ENCODE measurements at regions not wholly inside any gene's neighbourhood (a gene's known extent, or its start where the extent isn't known, plus 50 kb on each side); places are given as distances from the start of the nearest gene placed in this dataset.

GRCh38 chr2:162967147-162967546, 128.6 kb upstream of the KCNH7 start:
- H3K4me1 Mint-ChIP-seq (ENCODE audit: low read depth), result no peaks in the 10 kb centered on the region
- intact Hi-C loops (cut with micrococcal nuclease), result no loop called here
- H3K36me3 Mint-ChIP-seq (ENCODE audit: low read depth), result no peaks in the 10 kb centered on the region
- H3K4me3 Mint-ChIP-seq (ENCODE audit: low read depth), result no peak overlapping the region
- DNase-seq (ENCODE audit: low spot score), result no peak
- no peaks in the 10 kb centered on the region for H3K27me3 Mint-ChIP-seq (ENCODE audit: low read depth)
- H3K27ac Mint-ChIP-seq, result no peak overlapping the region
- no peaks in the 10 kb centered on the region for H3K9me3 Mint-ChIP-seq

- H3K27me3 Mint-ChIP-seq (ENCODE audit: low read depth), result no peaks in the 10 kb centered on the region
- H3K27ac Mint-ChIP-seq, result no peak overlapping the region
- H3K9me3 Mint-ChIP-seq, result no peaks in the 10 kb centered on the region
- DNase-seq (ENCODE audit: low spot score), result no peak
- H3K4me3 Mint-ChIP-seq (ENCODE audit: low read depth), result no peak overlapping the region
- no peaks in the 10 kb centered on the region for H3K4me1 Mint-ChIP-seq (ENCODE audit: low read depth)
- no peaks in the 10 kb centered on the region for H3K36me3 Mint-ChIP-seq (ENCODE audit: low read depth)
- intact Hi-C loops (cut with micrococcal nuclease), result no loop called here
Observed at GRCh38 chr2:162965191-162965590, 126.6 kb upstream of the KCNH7 start.

- Mint-ChIP-seq H3K9me3 (no peaks in the 10 kb centered on the region), H3K36me3 (ENCODE audit: low read depth) (no peaks in the 10 kb centered on the region), H3K4me3 (ENCODE audit: low read depth) (no peak overlapping the region), H3K27me3 (ENCODE audit: low read depth) (no peaks in the 10 kb centered on the region), H3K4me1 (ENCODE audit: low read depth) (no peaks in the 10 kb centered on the region), H3K27ac (no peak overlapping the region)
- DNase-seq (ENCODE audit: low spot score), result no peak
- intact Hi-C loops (cut with micrococcal nuclease), result no loop called here
Observed at GRCh38 chr2:162964513-162964912, 125.9 kb upstream of the KCNH7 start.

GRCh38 chr2:162963156-162963555, 124.6 kb upstream of the KCNH7 start:
- intact Hi-C loops (cut with micrococcal nuclease), result no loop called here
- no peaks in the 10 kb centered on the region for H3K9me3 Mint-ChIP-seq
- H3K27me3 Mint-ChIP-seq (ENCODE audit: low read depth), result no peaks in the 10 kb centered on the region
- H3K36me3 Mint-ChIP-seq (ENCODE audit: low read depth), result no peaks in the 10 kb centered on the region
- no peak overlapping the region for H3K27ac Mint-ChIP-seq
- no peak for DNase-seq (ENCODE audit: low spot score)
- no peak overlapping the region for H3K4me3 Mint-ChIP-seq (ENCODE audit: low read depth)
- H3K4me1 Mint-ChIP-seq (ENCODE audit: low read depth), result no peaks in the 10 kb centered on the region

GRCh38 chr2:162945785-162946184, 107.2 kb upstream of the KCNH7 start:
- H3K27me3 Mint-ChIP-seq (ENCODE audit: low read depth), result no peaks in the 10 kb centered on the region
- H3K27ac Mint-ChIP-seq, result no peak overlapping the region
- H3K4me1 Mint-ChIP-seq (ENCODE audit: low read depth), result no peaks in the 10 kb centered on the region
- no peak for DNase-seq (ENCODE audit: low spot score)
- intact Hi-C loops (cut with micrococcal nuclease), result no loop called here
- H3K36me3 Mint-ChIP-seq (ENCODE audit: low read depth), result no peaks in the 10 kb centered on the region
- H3K4me3 Mint-ChIP-seq (ENCODE audit: low read depth), result no peak overlapping the region
- peaks cover 4% of the 10 kb centered on the region for H3K9me3 Mint-ChIP-seq

GRCh38 chr2:162938387-162938786, 99.8 kb upstream of the KCNH7 start:
- no peak overlapping the region for H3K4me3 Mint-ChIP-seq (ENCODE audit: low read depth)

GRCh38 chr2:162934191-162934590, 95.6 kb upstream of the KCNH7 start:
- H3K4me1 Mint-ChIP-seq (ENCODE audit: low read depth), result no peaks in the 10 kb centered on the region
- intact Hi-C loops (cut with micrococcal nuclease), result no loop called here
- no peak overlapping the region for H3K27ac Mint-ChIP-seq
- no peaks in the 10 kb centered on the region for H3K27me3 Mint-ChIP-seq (ENCODE audit: low read depth)
- H3K9me3 Mint-ChIP-seq, result peaks cover 4% of the 10 kb centered on the region
- H3K36me3 Mint-ChIP-seq (ENCODE audit: low read depth), result no peaks in the 10 kb centered on the region
- no peak for DNase-seq (ENCODE audit: low spot score)
- H3K4me3 Mint-ChIP-seq (ENCODE audit: low read depth), result no peak overlapping the region

More at GRCh38 chr2:162938387-162938786, 99.8 kb upstream of the KCNH7 start:
- Mint-ChIP-seq H3K27me3 (ENCODE audit: low read depth) (no peaks in the 10 kb centered on the region), H3K27ac (no peak overlapping the region), H3K36me3 (ENCODE audit: low read depth) (no peaks in the 10 kb centered on the region), H3K9me3 (peaks cover 10% of the 10 kb centered on the region), H3K4me1 (ENCODE audit: low read depth) (no peaks in the 10 kb centered on the region)
- intact Hi-C loops (cut with micrococcal nuclease), result no loop called here
- DNase-seq (ENCODE audit: low spot score), result no peak

GRCh38 chr2:162932416-162932815, 93.8 kb upstream of the KCNH7 start:
- DNase-seq (ENCODE audit: low spot score), result no peak
- no peak overlapping the region for H3K4me3 Mint-ChIP-seq (ENCODE audit: low read depth)
- no peak overlapping the region for H3K27ac Mint-ChIP-seq
- peaks cover 4% of the 10 kb centered on the region for H3K9me3 Mint-ChIP-seq
- no peaks in the 10 kb centered on the region for H3K36me3 Mint-ChIP-seq (ENCODE audit: low read depth)
- H3K27me3 Mint-ChIP-seq (ENCODE audit: low read depth), result no peaks in the 10 kb centered on the region
- intact Hi-C loops (cut with micrococcal nuclease), result no loop called here
- H3K4me1 Mint-ChIP-seq (ENCODE audit: low read depth), result no peaks in the 10 kb centered on the region

GRCh38 chr2:162929571-162929970, 91.0 kb upstream of the KCNH7 start:
- Mint-ChIP-seq H3K36me3 (ENCODE audit: low read depth) (no peaks in the 10 kb centered on the region), H3K27ac (no peak overlapping the region), H3K4me1 (ENCODE audit: low read depth) (no peaks in the 10 kb centered on the region), H3K27me3 (ENCODE audit: low read depth) (no peaks in the 10 kb centered on the region), H3K4me3 (ENCODE audit: low read depth) (no peak overlapping the region), H3K9me3 (no peaks in the 10 kb centered on the region)
- intact Hi-C loops (cut with micrococcal nuclease), result no loop called here
- no peak for DNase-seq (ENCODE audit: low spot score)

- Mint-ChIP-seq H3K4me3 (ENCODE audit: low read depth) (no peak overlapping the region), H3K27ac (no peak overlapping the region), H3K9me3 (no peaks in the 10 kb centered on the region), H3K36me3 (ENCODE audit: low read depth) (no peaks in the 10 kb centered on the region), H3K27me3 (ENCODE audit: low read depth) (no peaks in the 10 kb centered on the region), H3K4me1 (ENCODE audit: low read depth) (no peaks in the 10 kb centered on the region)
- intact Hi-C loops (cut with micrococcal nuclease), result no loop called here
- DNase-seq (ENCODE audit: low spot score), result no peak
Observed at GRCh38 chr2:162928356-162928755, 89.8 kb upstream of the KCNH7 start.

- H3K9me3 Mint-ChIP-seq, result no peaks in the 10 kb centered on the region
- intact Hi-C loops (cut with micrococcal nuclease), result no loop called here
- no peak overlapping the region for H3K4me3 Mint-ChIP-seq (ENCODE audit: low read depth)
- no peak for DNase-seq (ENCODE audit: low spot score)
- H3K4me1 Mint-ChIP-seq (ENCODE audit: low read depth), result no peaks in the 10 kb centered on the region
- no peak overlapping the region for H3K27ac Mint-ChIP-seq
- no peaks in the 10 kb centered on the region for H3K27me3 Mint-ChIP-seq (ENCODE audit: low read depth)
- H3K36me3 Mint-ChIP-seq (ENCODE audit: low read depth), result no peaks in the 10 kb centered on the region
Observed at GRCh38 chr2:162926907-162927306, 88.3 kb upstream of the KCNH7 start.

- Mint-ChIP-seq H3K9me3 (no peaks in the 10 kb centered on the region), H3K27me3 (ENCODE audit: low read depth) (no peaks in the 10 kb centered on the region), H3K4me1 (ENCODE audit: low read depth) (no peaks in the 10 kb centered on the region), H3K27ac (no peak overlapping the region), H3K4me3 (ENCODE audit: low read depth) (no peak overlapping the region), H3K36me3 (ENCODE audit: low read depth) (no peaks in the 10 kb centered on the region)
- intact Hi-C loops (cut with micrococcal nuclease), result no loop called here
- DNase-seq (ENCODE audit: low spot score), result no peak
Observed at GRCh38 chr2:162926501-162926900, 87.9 kb upstream of the KCNH7 start.

GRCh38 chr2:162925595-162925994, 87.0 kb upstream of the KCNH7 start:
- Mint-ChIP-seq H3K9me3 (no peaks in the 10 kb centered on the region), H3K36me3 (ENCODE audit: low read depth) (no peaks in the 10 kb centered on the region), H3K4me1 (ENCODE audit: low read depth) (no peaks in the 10 kb centered on the region), H3K27me3 (ENCODE audit: low read depth) (no peaks in the 10 kb centered on the region), H3K4me3 (ENCODE audit: low read depth) (no peak overlapping the region), H3K27ac (no peak overlapping the region)
- no peak for DNase-seq (ENCODE audit: low spot score)
- intact Hi-C loops (cut with micrococcal nuclease), result no loop called here

GRCh38 chr2:162919111-162919510, 80.5 kb upstream of the KCNH7 start:
- Mint-ChIP-seq H3K27me3 (ENCODE audit: low read depth) (no peaks in the 10 kb centered on the region), H3K27ac (no peak overlapping the region), H3K9me3 (no peaks in the 10 kb centered on the region), H3K4me3 (ENCODE audit: low read depth) (no peak overlapping the region), H3K36me3 (ENCODE audit: low read depth) (no peaks in the 10 kb centered on the region), H3K4me1 (ENCODE audit: low read depth) (no peaks in the 10 kb centered on the region)
- intact Hi-C loops (cut with micrococcal nuclease), result no loop called here
- no peak for DNase-seq (ENCODE audit: low spot score)

All from activated T-helper 2 cell treated with anti-CD3 and anti-CD28 coated beads, Interferon-gamma antibody, Interleukin-2, Interleukin-4, amounts not matched to agents 10 μg/mL and 5 μg/mL and 100 μg/mL, durations not matched to agents 14 hours and 24 hours and 36 hours (primary cell).